Pancreas (tissue), 10 donors: ENCODE measurements at regions not wholly inside any gene's neighbourhood (a gene's known extent, or its start where the extent isn't known, plus 50 kb on each side); places are given as distances from the start of the nearest gene placed in this dataset.

Source experiments
- ATAC-seq, 4 donors: fragments of 200-7000 bp; cut with Tn5 transposase; one replicate each; pipeline versions ENCODE4 v1.8.0 to v1.9.1; 2020; ENCODE audit warnings: mild to moderate bottlenecking in 4 of 4, moderate library complexity in 4 of 4
- DNase-seq, 6 donors: peaks; one replicate each; pipeline ENCODE4 v3.0.0-alpha.2; 2020
- FAIRE-seq: peaks from 2 replicates; lab custom pipeline; 2012; peaks lifted over from hg19 to GRCh38; lab: Jason Lieb, UNC
- H3K27ac ChIP-seq, 4 donors: fragments of 200-600 bp; sonication (generic); 1 replicate in 3 of 4; 2 replicates in 1 of 4; pipeline versions ENCODE4 v1.5.0 to v1.8.0; 2020
- H3K27me3 ChIP-seq, 4 donors: fragments of 200-600 bp; one replicate each; pipeline ENCODE4 v1.8.0; 2021
- H3K36me3 ChIP-seq, 3 donors: fragments of 200-600 bp; sonication (generic) in 1 of 3; one replicate each; pipeline versions ENCODE4 v1.5.0 to v1.8.0; 2020 to 2021
- H3K4me1 ChIP-seq, 3 donors: fragments of 200-600 bp; one replicate each; pipeline ENCODE4 v1.8.0; 2021
- H3K4me3 ChIP-seq, 4 donors: fragments of 200-600 bp; sonication (generic) in 2 of 4; one replicate each; pipeline versions ENCODE4 v1.5.0 to v1.8.0; 2020 to 2021
- H3K9me3 ChIP-seq, 4 donors: fragments of 200-600 bp; one replicate each; pipeline ENCODE4 v1.8.0; 2021
- CTCF ChIP-seq, 4 donors: fragments of 200-600 bp; sonication (generic) in 3 of 4; IDR thresholded peaks; one replicate each; pipeline versions ENCODE4 v1.5.0 to v1.8.0; 2021; ENCODE audit warnings: antibody characterized with exemption in 4 of 4
- WGBS, 2 donors: extraction: QIAGEN DNeasy Blood & Tissue Kit; methylation state at CpG; one replicate each; pipeline ENCODE4 v1.1.7; 2013; 5-methylcytosine and 5-hydroxymethylcytosine counted together
- intact Hi-C, 3 donors: fragments of 100-400 bp; cut with DNase I; formaldehyde crosslinking; loops; one replicate each; pipeline versions ENCODE4 v1.11.1 to v1.14.2; 2022
- donor health status: healthy with polysubstance abuse.
- donor health status: DM: no; HTN: no; CAD: no; lungs with moderate emphysema.
- donor health status: DM: no; HTN: no; CAD: no.
- donor health status: control.
- donor health status: control.
- donor health status: Bipolar disorder and iron deficiency.
- donor health status: DM: yes; HTN: yes; CAD: no.
- donor health status: DM: no; HTN: no; CAD: no.
- donor health status: DM: no; HTN: no; CAD: no.
- donor health status: DM: yes; HTN: yes; CAD: no.

- Histone ChIP-seq H3K27me3 (no peaks in the 10 kb centered on the region), H3K27ac (no peak overlapping the region), H3K4me3 (no peak overlapping the region), H3K36me3 (no peaks in the 10 kb centered on the region), H3K4me1 (no peaks in the 10 kb centered on the region), H3K9me3 (no peaks in the 10 kb centered on the region)
- no peak for ATAC-seq
- no peak for DNase-seq
- TF ChIP-seq CTCF (IDR thresholded peaks at IDR 0.05): no peak
- intact Hi-C loops: no loop called here
- WGBS, 2 donors: 77 to 85% methylated on average over 6 of the region's 6 CpGs
- no peak for FAIRE-seq
Measured at GRCh38 chr5:96529559-96529958, 96.5 kb upstream of the PCSK1 start.

DNA sequence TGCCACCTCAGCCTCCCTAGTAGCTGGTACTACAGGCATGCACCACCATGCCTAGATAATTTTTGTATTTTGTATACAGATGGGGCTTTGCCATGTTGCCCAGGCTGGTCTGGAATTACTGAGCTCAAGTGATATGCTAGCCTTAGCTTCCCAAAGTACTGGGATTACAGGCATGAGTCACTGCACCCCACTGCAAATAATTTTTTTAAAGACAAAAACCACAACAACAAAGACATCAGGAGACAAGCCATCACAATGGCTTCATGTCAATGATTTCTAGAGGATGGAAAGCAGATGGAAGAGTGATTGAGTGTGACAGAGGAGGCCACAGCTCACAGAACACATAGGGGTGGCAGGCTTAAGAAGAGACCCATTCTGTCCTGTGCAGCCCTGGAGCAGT lies 97.9 kb upstream of the PCSK1 start:
- no peak for DNase-seq
- no peak for FAIRE-seq
- intact Hi-C loops: no loop called here
- H3K4me3 ChIP-seq: no peak overlapping the region
- no peaks in the 10 kb centered on the region for H3K9me3 ChIP-seq
- no peaks in the 10 kb centered on the region for H3K27me3 ChIP-seq
- no peak for ATAC-seq
- no peak for TF ChIP-seq CTCF (IDR thresholded peaks at IDR 0.05)
- no peaks in the 10 kb centered on the region for H3K36me3 ChIP-seq
- H3K4me1 ChIP-seq: no peaks in the 10 kb centered on the region
- no peak overlapping the region for H3K27ac ChIP-seq

DNA sequence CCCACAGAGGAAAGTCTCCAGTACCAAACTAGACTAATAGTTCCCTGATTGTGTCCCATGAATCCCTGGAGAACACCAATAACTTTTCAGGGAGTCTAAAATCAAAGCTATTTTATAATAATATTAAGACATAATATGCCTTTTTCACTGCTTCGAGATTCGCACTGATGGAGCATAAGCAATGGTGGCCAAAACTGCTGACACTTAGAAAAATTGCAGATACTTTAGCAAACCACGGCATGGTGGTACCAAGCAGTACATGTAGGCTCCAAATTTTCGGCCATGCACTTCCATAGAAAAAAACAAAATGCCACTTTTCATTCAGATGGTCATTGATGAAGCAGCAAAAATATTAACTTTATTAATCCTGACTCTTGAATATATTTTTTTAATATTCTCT lies 100.3 kb upstream of the PCSK1 start:
- FAIRE-seq (no peak), DNase-seq (no peak), ATAC-seq (no peak)
- no peaks in the 10 kb centered on the region for H3K4me1 ChIP-seq
- no peaks in the 10 kb centered on the region for H3K36me3 ChIP-seq
- WGBS, 2 donors: 89 to 91% methylated on average over 4 of the region's 4 CpGs
- no peaks in the 10 kb centered on the region for H3K27me3 ChIP-seq
- intact Hi-C loops: no loop called here
- H3K27ac ChIP-seq: no peak overlapping the region
- H3K9me3 ChIP-seq: no peaks in the 10 kb centered on the region
- no peak for TF ChIP-seq CTCF (IDR thresholded peaks at IDR 0.05)
- H3K4me3 ChIP-seq: no peak overlapping the region

DNA sequence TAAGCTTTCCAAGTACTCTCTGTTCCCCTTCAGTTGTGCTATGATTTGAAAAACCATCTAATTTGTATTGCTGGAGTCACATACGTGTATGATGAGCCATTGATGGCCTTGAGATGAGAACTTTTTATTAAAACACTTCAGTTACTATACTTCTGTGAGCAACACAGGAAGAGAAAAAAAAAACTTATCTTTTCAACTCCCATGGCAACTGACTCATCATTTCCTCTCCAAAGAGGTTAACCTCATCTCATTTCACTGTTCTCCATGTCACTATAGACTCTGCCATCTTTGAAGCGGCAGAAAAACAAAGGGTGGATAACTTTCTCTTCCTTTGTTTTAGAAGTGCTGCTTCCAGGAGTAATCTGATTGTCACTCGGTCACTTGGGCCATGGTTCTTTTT lies 104.3 kb upstream of the PCSK1 start:
- no peak for TF ChIP-seq CTCF (IDR thresholded peaks at IDR 0.05)
- no peak for FAIRE-seq
- DNase-seq: no peak
- ATAC-seq: no peak
- Histone ChIP-seq H3K27me3 (no peaks in the 10 kb centered on the region), H3K9me3 (no peaks in the 10 kb centered on the region), H3K36me3 (no peaks in the 10 kb centered on the region), H3K4me3 (no peak overlapping the region), H3K4me1 (no peaks in the 10 kb centered on the region), H3K27ac (no peak overlapping the region)
- 66 to 68% methylated on average over 3 of the region's 3 CpGs for WGBS, 2 donors
- intact Hi-C loops: no loop called here

GRCh38 chr5:96538808-96539250 lies 105.8 kb upstream of the PCSK1 start:
- 68 to 77% methylated on average over 1 of the region's 1 CpG for WGBS, 2 donors
- Histone ChIP-seq H3K4me1 (no peaks in the 10 kb centered on the region), H3K36me3 (no peaks in the 10 kb centered on the region), H3K27me3 (no peaks in the 10 kb centered on the region), H3K9me3 (no peaks in the 10 kb centered on the region), H3K4me3 (no peak overlapping the region), H3K27ac (no peak overlapping the region)
- intact Hi-C loops: no loop called here
- no peak for DNase-seq
- ATAC-seq: no peak
- no peak for FAIRE-seq
- TF ChIP-seq CTCF (IDR thresholded peaks at IDR 0.05): no peak
